ENCODE measurements at regions not wholly inside any gene's neighbourhood (a gene's known extent, or its start where the extent isn't known, plus 50 kb on each side); places are given as distances from the start of the nearest gene placed in this dataset.

- DNase-seq, result peak; percentile 27
Observed at GRCh38 chr10:6667679-6668270, 87.7 kb upstream of the PRKCQ start.

- no peak for DNase-seq
Observed at GRCh38 chr10:6667150-6667549, 87.1 kb upstream of the PRKCQ start.

GRCh38 chr10:6665847-6666246, 85.8 kb upstream of the PRKCQ start:
- no peak for DNase-seq

GRCh38 chr10:6660460-6660859, 80.4 kb upstream of the PRKCQ start:
- no peak for DNase-seq

DNA sequence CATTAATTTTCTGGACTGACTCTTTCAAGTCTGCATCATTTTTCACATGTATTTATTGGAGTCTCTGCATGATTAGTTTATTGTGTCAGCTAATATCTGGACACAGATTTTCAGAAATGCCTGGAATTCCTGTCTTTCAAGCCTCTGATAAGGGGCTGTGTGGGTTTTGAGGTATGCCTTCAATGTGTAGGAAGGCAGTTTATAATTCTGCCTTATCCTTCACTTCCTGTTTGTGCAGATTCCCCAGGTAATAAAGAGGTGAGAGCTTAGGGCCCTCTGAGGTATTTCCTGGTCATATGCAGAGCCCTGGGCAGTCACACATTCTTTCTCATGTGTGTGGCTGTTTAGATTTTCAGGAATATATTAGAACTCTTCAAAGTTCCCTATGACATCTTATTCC, 79.4 kb upstream of the PRKCQ start:
- no peak for DNase-seq

GRCh38 chr10:6657669-6658068, 77.6 kb upstream of the PRKCQ start:
- DNase-seq, result no peak

DNA sequence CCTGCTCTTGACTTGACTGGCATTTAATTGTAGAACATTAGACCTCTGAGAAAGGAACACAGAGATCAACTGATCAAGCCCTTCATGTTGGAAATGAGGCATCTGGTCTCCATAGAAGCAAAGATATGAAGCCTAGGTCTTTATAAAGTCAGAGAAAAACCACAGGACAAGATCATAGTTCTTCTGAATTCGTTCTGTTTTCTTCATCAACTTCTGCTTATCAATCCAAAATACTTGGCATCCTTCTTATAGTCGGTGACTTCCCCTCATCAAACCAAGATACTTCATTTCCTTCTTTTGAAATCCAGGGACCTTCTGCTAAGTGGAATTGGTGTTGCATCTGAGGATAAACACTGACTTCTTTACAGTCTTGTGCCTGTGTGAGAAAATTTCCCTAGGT, 77.1 kb upstream of the PRKCQ start:
- DNase-seq, result no peak

DNA sequence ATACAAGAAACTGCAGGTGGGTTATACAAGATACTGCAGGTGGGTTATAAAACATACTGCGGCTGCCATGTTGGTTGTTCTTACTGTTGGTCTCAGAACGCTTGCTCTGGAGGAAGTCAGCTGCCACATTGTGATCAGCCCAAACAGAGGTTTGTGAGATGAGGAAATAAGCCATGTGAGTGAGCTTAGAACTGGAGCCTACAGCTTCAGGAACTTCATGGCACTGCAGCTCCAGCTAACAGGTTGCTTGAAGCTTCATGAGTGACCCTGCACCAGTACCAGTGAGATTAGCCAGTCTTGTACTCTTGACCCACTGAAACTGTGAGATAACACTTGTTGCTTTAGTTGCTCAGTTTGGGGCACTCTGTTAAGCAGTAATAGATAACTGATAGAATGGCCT, 74.5 kb upstream of the PRKCQ start:
- DNase-seq, result no peak

DNA sequence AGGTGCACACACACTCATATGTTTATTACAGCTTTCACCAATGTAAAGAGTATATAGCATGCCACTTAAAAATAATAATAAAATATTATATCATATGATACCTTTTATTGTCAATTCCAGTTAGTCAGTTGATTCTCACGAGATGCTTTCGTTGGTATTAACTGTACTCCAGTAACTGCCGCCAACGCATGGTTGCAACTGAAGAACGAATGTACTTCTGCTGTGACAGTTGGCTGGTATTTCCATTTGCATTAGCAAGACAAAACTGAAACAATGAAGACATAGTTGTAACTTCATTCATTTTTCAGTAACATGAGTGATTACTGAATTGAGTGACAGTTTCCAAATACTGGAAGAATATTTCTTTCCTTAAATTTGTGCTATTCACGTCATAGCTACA, 70.5 kb upstream of the PRKCQ start:
- no peak for DNase-seq

GRCh38 chr10:6649903-6650302, 69.8 kb upstream of the PRKCQ start:
- DNase-seq, result no peak

- no peak for DNase-seq
Observed at GRCh38 chr10:6648894-6649720, 69.0 kb upstream of the PRKCQ start.

GRCh38 chr10:6647811-6648526, 67.9 kb upstream of the PRKCQ start:
- DNase-seq, result peak; percentile 43

DNA sequence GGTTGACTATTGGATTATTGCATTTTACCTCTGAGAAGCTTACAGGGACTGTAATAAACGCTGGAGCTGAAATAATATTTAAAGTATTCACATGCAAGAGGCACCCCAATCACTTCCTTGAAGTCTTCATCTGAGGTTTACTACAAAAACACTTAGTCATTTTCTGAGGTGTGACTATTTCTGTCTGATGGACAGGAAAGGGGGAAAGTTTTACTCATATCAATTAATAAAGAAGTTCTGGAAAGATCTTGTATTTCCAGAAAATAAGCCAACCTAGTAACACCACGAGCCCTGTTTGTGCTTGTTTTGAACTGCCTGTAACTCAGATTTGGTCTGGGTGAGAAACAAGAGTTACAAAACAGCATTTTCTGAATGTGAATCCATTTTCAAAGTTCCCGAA, 63.9 kb upstream of the PRKCQ start:
- DNase-seq, result no peak

GRCh38 chr10:6642876-6643275, 62.8 kb upstream of the PRKCQ start:
- DNase-seq, result no peak

DNA sequence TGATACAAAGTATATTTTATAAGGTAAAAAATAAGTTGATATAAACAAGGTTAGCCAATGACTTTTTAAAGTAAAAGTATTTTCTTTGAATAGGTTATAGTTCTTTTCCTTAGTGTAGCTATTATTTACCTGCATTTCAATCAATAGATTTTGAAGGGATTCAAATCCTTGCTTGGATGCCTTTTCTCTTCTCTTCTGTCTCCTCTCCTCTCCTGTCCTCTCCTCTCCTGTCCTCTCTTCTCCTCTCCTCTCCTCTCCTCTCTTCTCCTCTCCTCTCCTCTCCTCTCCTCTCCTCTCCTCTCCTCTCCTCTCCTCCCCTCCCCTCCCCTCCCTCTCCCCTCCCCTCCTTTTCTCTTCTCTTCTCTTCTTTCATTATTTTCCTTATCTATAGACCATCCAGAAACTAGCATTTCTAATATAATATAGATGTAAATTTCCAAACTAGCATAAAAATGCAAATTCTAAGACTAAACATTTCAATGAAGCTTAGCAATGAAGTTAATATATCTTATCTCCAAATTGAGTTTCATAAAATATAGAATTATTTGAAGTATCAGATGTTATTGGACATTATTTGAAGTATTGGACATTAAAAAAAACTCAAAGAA, 60.5 kb upstream of the PRKCQ start:
- no peak for DNase-seq

DNA sequence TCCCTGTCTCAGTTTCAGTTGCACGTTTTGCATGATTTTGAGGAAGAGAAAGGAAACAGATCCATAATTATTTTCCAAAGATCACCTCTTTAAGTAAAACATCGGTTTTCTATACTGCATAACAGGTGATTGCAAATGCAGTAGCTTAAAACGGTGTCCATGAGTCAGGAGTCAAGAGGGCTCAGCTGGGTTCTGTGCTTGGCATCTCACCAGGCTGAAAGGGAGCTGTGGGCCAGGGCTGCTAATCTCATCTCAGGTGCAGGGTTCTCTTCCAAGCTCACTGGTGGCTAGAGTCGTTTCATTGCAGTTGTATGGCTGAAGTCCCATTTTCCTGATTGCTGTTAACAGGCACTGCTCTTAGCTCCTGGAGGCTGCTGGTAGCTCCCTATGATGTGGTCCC, 57.0 kb upstream of the PRKCQ start:
- no peak for DNase-seq

DNA sequence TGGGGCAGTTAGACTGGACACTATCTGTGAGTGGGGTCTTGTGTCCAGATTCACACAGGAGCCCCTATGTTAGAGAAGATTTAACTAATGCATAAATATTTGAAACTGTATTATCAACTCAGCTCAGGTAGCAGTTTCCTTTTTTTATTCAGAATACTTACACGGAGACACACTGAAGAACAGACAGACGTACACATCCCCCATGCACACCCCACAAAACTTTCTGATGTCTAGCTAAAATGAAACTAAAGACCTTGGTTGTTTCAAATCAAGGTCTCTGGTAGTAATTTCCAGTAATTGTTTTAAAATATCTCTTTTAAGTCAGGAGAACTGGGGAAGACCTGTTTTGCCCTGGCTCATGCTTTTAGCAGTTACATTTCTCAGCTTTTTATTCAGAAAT, 55.7 kb upstream of the PRKCQ start:
- DNase-seq, result no peak

Measured in EL (cell line).